ENCODE measurements at regions not wholly inside any gene's neighbourhood (a gene's known extent, or its start where the extent isn't known, plus 50 kb on each side); places are given as distances from the start of the nearest gene placed in this dataset.

GRCh38 chr4:126441173-126442035, 1126.6 kb downstream of the FAT4 start:
- TF ChIP-seq CTCF (IDR thresholded peaks at IDR 0.05) (no peak), POLR2A (IDR thresholded peaks at IDR 0.05) (no peak), EP300 (IDR thresholded peaks at IDR 0.05) (no peak)
